PC-3 (cell line): ENCODE measurements at regions not wholly inside any gene's neighbourhood (a gene's known extent, or its start where the extent isn't known, plus 50 kb on each side); places are given as distances from the start of the nearest gene placed in this dataset.

Experiments used
- ATAC-seq: fragments of 200-7000 bp; cut with Tn5 transposase; 2 replicates; pipeline ENCODE4 v1.9.1; 2020; ENCODE audit warnings: mild to moderate bottlenecking, moderate library complexity
- BruUV-seq: library from RNA; stranded (reverse); fragments of 400-500 nt; replicated peaks from 2 replicates; lab custom pipeline; 2021; lab: Mats Ljungman, UMichigan
- CTCF ChIA-PET: fragments of 300-600 bp; sonication (Branson Sonifier 250); formaldehyde crosslinking; loops from one replicate; lab custom pipeline; 2022; ENCODE audit warnings: antibody characterized with exemption; lab: Charles Lee
- POLR2A ChIA-PET: fragments of 300-600 bp; sonication (Branson Sonifier 250); formaldehyde crosslinking; loops from one replicate; lab custom pipeline; 2022; ENCODE audit warnings: antibody characterized with exemption; ENCODE audit not compliant: unreplicated experiment; lab: Charles Lee
- DNase-seq: peaks from one replicate; pipeline ENCODE4 v3.0.0-alpha.2; 2015
- H2AFZ ChIP-seq: fragments of 300-600 bp; sonication (generic); 2 replicates; pipeline ENCODE4 v1.6.0; 2016; ENCODE audit warnings: antibody characterized with exemption, low read length
- H3F3A ChIP-seq: fragments of 300-600 bp; sonication (generic); one replicate; pipeline ENCODE4 v1.6.0; 2017; ENCODE audit warnings: antibody characterized with exemption, low read length, control low read depth, mild to moderate bottlenecking; ENCODE audit not compliant: unreplicated experiment
- H3K27ac ChIP-seq: fragments of 300-600 bp; sonication (generic); 2 replicates; pipeline ENCODE4 v1.5.1; 2016; ENCODE audit warnings: mild to moderate bottlenecking, low read length
- H3K27me3 ChIP-seq: fragments of 300-600 bp; sonication (generic); 2 replicates; pipeline ENCODE4 v1.6.1; 2016; ENCODE audit warnings: low read length, mixed read lengths
- H3K36me3 ChIP-seq: fragments of 300-600 bp; sonication (generic); 2 replicates; pipeline ENCODE4 v1.6.1; 2016; ENCODE audit warnings: low read depth, mixed run types, low read length, mixed read lengths
- H3K4me1 ChIP-seq: fragments of 300-600 bp; sonication (generic); 2 replicates; pipeline ENCODE4 v1.5.1; 2016; ENCODE audit warnings: low read length; ENCODE audit not compliant: insufficient read depth
- H3K4me2 ChIP-seq: fragments of 300-600 bp; sonication (generic); 2 replicates; pipeline ENCODE4 v1.6.0; 2016; ENCODE audit warnings: low read length
- H3K4me3 ChIP-seq: fragments of 300-600 bp; sonication (generic); 2 replicates; pipeline ENCODE4 v1.5.1; 2016; ENCODE audit warnings: mild to moderate bottlenecking, low read length, mixed read lengths
- H3K79me2 ChIP-seq: fragments of 300-600 bp; sonication (generic); 2 replicates; pipeline ENCODE4 v1.6.1; 2017; ENCODE audit warnings: low read length, mixed read lengths
- H3K9ac ChIP-seq: fragments of 300-600 bp; sonication (generic); 2 replicates; pipeline ENCODE4 v1.6.0; 2016; ENCODE audit warnings: mild to moderate bottlenecking, low read length
- H3K9me2 ChIP-seq: fragments of 300-600 bp; sonication (generic); replicated peaks from 2 replicates; pipeline ENCODE4 v1.6.1; 2016; ENCODE audit warnings: mixed run types, low read length, mixed read lengths
- H3K9me3 ChIP-seq: fragments of 300-600 bp; sonication (generic); 2 replicates; pipeline ENCODE4 v1.6.1; 2016; ENCODE audit warnings: low read length, mixed read lengths
- H4K20me1 ChIP-seq: fragments of 300-600 bp; sonication (generic); 2 replicates; pipeline ENCODE4 v1.6.1; 2016; ENCODE audit warnings: low read length, mixed read lengths
- CTCF ChIP-seq: fragments of 300-600 bp; sonication (generic); conservative IDR thresholded peaks from 2 replicates; pipeline ENCODE4 v1.5.1; 2017; ENCODE audit warnings: antibody characterized with exemption, low read depth, mild to moderate bottlenecking, low read length
- EZH2 ChIP-seq: fragments of 300-600 bp; sonication (generic); IDR thresholded peaks from one replicate; pipeline ENCODE4 v1.6.1; 2017; ENCODE audit warnings: antibody characterized with exemption, mild to moderate bottlenecking, low read length; ENCODE audit not compliant: unreplicated experiment
- EZH2phosphoT487 ChIP-seq: fragments of 300-600 bp; sonication (generic); IDR thresholded peaks from 2 replicates; pipeline ENCODE4 v1.6.1; 2018; ENCODE audit warnings: mild to moderate bottlenecking, antibody characterized with exemption, low read length, borderline replicate concordance
- intact Hi-C: fragments of 100-400 bp; cut with micrococcal nuclease; formaldehyde crosslinking; loops from 2 replicates; pipeline ENCODE4 v1.9.0; 2023

- no TSS peak for BruUV-seq
- H4K20me1 ChIP-seq, result no peaks in the 10 kb centered on the region
Measured at GRCh38 chr14:34069854-34070582, 119.1 kb upstream of the EGLN3 start.

GRCh38 chr14:34067587-34067986 lies 116.7 kb upstream of the EGLN3 start:
- Histone ChIP-seq H3K4me2 (no peak overlapping the region), H3F3A (no peaks in the 10 kb centered on the region), H3K27ac (no peak overlapping the region), H3K36me3 (no peaks in the 10 kb centered on the region), H3K9ac (no peak overlapping the region), H3K27me3 (no peaks in the 10 kb centered on the region), H4K20me1 (no peaks in the 10 kb centered on the region), H3K4me3 (no peak overlapping the region), H3K79me2 (no peaks in the 10 kb centered on the region), H2AFZ (no peak overlapping the region), H3K4me1 (no peaks in the 10 kb centered on the region), H3K9me3 (no peaks in the 10 kb centered on the region), H3K9me2 (no peaks in the 10 kb centered on the region)
- TF ChIP-seq EZH2, result no peak
- no peak for TF ChIP-seq EZH2phosphoT487
- no peak for TF ChIP-seq CTCF
- intact Hi-C loops, result no loop called here
- ATAC-seq, result no peak
- no TSS peak for BruUV-seq
- CTCF ChIA-PET, result no interaction called here
- POLR2A ChIA-PET, result no interaction called here
- no peak for DNase-seq

More at GRCh38 chr14:34069854-34070582, 119.1 kb upstream of the EGLN3 start:
- Histone ChIP-seq H3K9me2 (no peaks in the 10 kb centered on the region), H3K9ac (no peak overlapping the region), H3K4me1 (no peaks in the 10 kb centered on the region), H3K4me2 (no peak overlapping the region), H3K4me3 (no peak overlapping the region), H3K79me2 (no peaks in the 10 kb centered on the region), H3K27ac (no peak overlapping the region), H3K36me3 (no peaks in the 10 kb centered on the region), H3F3A (no peaks in the 10 kb centered on the region), H3K9me3 (no peaks in the 10 kb centered on the region), H2AFZ (no peak overlapping the region), H3K27me3 (no peaks in the 10 kb centered on the region)
- DNase-seq (no peak), ATAC-seq (peak; percentile 65)
- intact Hi-C loops, result no loop called here
- CTCF ChIA-PET, result no interaction called here
- POLR2A ChIA-PET, result no interaction called here
- TF ChIP-seq EZH2phosphoT487, result no peak
- no peak for TF ChIP-seq CTCF
- TF ChIP-seq EZH2, result no peak

- no peaks in the 10 kb centered on the region for H3K9me3 ChIP-seq
- no peaks in the 10 kb centered on the region for H4K20me1 ChIP-seq
- H3K27ac ChIP-seq, result no peak overlapping the region
- no TSS peak for BruUV-seq
- no peaks in the 10 kb centered on the region for H3K9me2 ChIP-seq
- H3K9ac ChIP-seq, result no peak overlapping the region
- ATAC-seq (no peak), DNase-seq (no peak)
- H3K79me2 ChIP-seq, result no peaks in the 10 kb centered on the region
- no peaks in the 10 kb centered on the region for H3K36me3 ChIP-seq
- TF ChIP-seq EZH2phosphoT487 (no peak), EZH2 (no peak), CTCF (no peak)
- CTCF ChIA-PET, result no interaction called here
- H3K4me2 ChIP-seq, result no peak overlapping the region
- no peaks in the 10 kb centered on the region for H3K27me3 ChIP-seq
- POLR2A ChIA-PET, result no interaction called here
- H3K4me1 ChIP-seq, result no peaks in the 10 kb centered on the region
- intact Hi-C loops, result no loop called here
- H2AFZ ChIP-seq, result no peak overlapping the region
- H3F3A ChIP-seq, result no peaks in the 10 kb centered on the region
- no peak overlapping the region for H3K4me3 ChIP-seq
Measured at GRCh38 chr14:34065690-34066391, 115.0 kb upstream of the EGLN3 start.
